ENCODE measurements at regions not wholly inside any gene's neighbourhood (a gene's known extent, or its start where the extent isn't known, plus 50 kb on each side); places are given as distances from the start of the nearest gene placed in this dataset.

DNA sequence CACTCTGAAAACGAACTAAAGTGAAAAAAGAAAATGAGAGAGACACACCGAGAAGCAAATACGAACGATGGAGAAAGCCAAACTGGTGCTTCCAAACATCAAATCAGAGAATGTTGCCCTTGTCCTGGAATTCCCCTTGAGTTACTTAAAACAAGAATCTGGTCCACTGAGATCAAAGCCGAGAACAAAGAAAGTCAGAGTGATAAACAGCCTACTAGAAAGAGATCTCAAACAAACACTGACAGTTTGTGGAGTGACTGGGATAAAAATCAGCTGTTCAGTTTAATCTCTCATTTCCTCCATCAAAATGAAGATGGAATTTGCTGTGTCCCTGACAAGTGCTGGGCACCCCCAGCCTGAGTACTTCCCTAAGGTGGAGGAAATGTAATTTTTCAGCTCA lies 582.6 kb downstream of the NR2F1-AS1 start:
- DNase-seq (ENCODE audit: low spot score): no peak
- no peak for ATAC-seq (ENCODE audit: low FRiP score)
- TF ChIP-seq, protein P1, sequence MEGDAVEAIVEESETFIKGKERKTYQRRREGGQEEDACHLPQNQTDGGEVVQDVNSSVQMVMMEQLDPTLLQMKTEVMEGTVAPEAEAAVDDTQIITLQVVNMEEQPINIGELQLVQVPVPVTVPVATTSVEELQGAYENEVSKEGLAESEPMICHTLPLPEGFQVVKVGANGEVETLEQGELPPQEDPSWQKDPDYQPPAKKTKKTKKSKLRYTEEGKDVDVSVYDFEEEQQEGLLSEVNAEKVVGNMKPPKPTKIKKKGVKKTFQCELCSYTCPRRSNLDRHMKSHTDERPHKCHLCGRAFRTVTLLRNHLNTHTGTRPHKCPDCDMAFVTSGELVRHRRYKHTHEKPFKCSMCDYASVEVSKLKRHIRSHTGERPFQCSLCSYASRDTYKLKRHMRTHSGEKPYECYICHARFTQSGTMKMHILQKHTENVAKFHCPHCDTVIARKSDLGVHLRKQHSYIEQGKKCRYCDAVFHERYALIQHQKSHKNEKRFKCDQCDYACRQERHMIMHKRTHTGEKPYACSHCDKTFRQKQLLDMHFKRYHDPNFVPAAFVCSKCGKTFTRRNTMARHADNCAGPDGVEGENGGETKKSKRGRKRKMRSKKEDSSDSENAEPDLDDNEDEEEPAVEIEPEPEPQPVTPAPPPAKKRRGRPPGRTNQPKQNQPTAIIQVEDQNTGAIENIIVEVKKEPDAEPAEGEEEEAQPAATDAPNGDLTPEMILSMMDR (IDR thresholded peaks at IDR 0.05): no peak

DNA sequence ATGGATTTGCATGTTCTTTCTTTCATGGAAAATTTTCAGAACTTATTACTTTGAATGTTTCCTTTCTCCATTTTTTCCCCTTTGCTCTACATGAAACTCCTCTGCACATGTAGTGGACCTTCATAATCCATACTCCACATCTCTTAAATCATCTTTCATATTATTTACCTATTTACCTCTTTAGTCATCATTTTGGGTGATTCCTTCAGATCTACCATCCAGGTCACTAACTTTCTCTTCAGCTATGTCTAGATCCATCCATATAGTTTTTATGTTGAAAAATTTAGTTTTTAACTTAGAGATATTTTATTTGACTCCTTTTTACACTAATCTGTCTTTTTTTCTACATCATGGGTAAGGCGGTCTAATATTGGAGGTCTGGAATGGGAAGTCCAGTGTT lies 586.6 kb downstream of the NR2F1-AS1 start:
- DNase-seq (ENCODE audit: low spot score): no peak
- TF ChIP-seq, protein P1 (IDR thresholded peaks at IDR 0.05): no peak
- ATAC-seq (ENCODE audit: low FRiP score): no peak

DNA sequence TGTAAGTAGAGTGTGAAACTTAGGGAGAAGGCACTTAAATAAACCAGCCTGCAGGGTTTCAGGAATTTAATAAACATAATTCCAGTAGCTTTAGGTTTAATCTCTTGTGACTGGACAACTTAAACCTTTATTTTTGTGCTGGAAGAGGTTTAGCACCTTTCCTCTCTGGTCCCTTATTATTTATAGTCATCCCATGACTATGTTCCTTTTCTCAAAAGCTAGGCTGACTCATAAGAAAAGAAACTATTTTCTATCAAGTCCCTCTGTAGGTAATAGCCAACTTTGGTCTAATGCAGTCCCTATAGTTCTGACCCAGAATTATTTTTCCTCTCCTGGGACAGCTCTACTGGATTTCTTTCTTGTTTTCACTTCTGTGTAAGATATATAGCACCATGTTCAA lies 588.9 kb downstream of the NR2F1-AS1 start:
- TF ChIP-seq, protein P1 (IDR thresholded peaks at IDR 0.05): no peak
- DNase-seq (ENCODE audit: low spot score) (no peak), ATAC-seq (ENCODE audit: low FRiP score) (no peak)

DNA sequence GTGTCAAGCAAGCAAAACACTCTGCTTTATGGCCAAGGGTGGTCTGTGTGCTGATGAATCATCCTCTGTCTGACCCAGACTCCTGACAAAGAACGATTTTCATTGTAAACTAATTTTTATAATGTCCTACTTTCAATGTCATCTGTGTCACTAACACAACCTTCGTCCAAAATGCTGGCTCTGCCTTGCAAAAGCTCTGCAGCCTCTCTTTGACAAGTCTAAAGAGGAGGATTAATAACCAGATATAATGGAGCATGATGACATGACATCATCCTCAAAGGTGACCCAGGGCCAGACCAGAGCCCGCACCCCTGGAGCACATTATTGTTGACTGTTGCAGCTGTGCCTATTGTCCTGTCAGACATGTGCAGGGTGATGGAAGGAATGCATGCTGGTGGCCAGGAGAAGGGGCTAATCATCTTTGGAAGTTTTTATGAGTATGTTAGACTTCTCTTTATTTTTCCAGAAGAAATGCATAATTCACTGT lies 589.4 kb downstream of the NR2F1-AS1 start:
- ATAC-seq (ENCODE audit: low FRiP score) (no peak), DNase-seq (ENCODE audit: low spot score) (no peak)
- TF ChIP-seq, protein P1 (IDR thresholded peaks at IDR 0.05): no peak

DNA sequence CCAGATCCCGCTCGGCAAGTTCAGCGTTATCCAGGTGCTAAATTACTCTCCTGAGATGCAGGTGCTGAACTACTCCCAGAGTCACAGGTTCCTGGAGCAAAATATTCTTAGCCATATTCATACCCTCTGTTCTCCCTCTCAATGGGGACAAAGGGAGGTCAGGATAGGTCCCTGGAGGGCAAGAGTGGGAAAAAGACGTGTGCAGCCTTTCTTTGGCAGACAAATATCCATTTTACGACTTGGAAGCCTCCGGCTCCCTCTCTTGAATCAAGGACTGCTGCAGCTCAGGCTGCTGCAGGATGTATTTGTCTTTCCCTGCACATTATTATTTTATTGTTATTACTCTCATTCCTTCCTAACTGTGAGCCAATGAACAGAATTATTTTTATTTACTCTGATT lies 590.2 kb downstream of the NR2F1-AS1 start:
- DNase-seq (ENCODE audit: low spot score) (no peak), ATAC-seq (ENCODE audit: low FRiP score) (no peak)
- TF ChIP-seq, protein P1 (IDR thresholded peaks at IDR 0.05): no peak

DNA sequence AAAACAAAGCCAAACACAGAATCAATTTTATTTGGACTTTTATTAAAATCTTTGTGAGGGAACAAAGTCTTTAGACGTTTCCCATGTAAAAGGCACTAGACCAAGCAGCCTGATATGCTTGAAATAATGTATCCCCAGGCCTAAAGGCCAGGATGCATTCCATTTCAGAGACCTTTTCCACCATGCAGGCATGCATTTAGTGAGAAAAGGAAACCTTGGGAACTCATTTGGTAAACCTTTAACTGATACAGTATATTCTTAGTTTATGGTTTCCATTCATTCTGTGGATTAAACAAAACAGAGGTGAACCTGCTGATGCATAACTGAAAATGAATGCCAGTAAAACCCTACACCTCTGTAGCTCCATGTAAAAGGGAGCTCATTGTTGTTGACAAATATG lies 600.0 kb downstream of the NR2F1-AS1 start:
- TF ChIP-seq, protein P1 (IDR thresholded peaks at IDR 0.05): no peak
- no peak for DNase-seq (ENCODE audit: low spot score)
- no peak for ATAC-seq (ENCODE audit: low FRiP score)

DNA sequence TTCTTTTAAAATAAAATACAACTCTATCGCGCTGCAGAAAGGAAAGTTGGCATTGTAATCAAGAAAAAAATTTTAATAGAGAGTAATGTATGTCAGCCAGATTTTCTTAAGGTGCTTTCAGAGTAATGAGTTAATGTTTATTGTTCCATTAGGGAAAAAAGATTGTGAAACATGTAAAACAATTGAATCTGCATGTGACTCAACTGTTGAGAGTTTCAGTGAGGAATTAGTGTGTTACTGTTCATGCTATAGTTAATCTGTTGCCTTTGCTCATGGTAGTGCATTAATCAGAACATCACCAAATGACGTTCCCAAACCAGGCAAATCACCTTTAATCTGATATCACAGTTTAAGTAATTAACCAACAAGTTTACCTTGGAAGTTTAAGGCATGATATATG lies 600.5 kb downstream of the NR2F1-AS1 start:
- ATAC-seq (ENCODE audit: low FRiP score) (no peak), DNase-seq (ENCODE audit: low spot score) (no peak)
- TF ChIP-seq, protein P1 (IDR thresholded peaks at IDR 0.05): no peak
